Endodermal cell (in vitro differentiated cells): ENCODE measurements at regions not wholly inside any gene's neighbourhood (a gene's known extent, or its start where the extent isn't known, plus 50 kb on each side); places are given as distances from the start of the nearest gene placed in this dataset.

Experiments
- DNase-seq: peaks from one replicate; pipeline ENCODE4 v3.0.0-alpha.2; 2017
- H3K27ac ChIP-seq: 2 replicates; pipeline ENCODE4 v1.5.1; 2013; ENCODE audit warnings: mild to moderate bottlenecking, low read depth, low read length, moderate library complexity
- H3K27me3 ChIP-seq: 2 replicates; pipeline ENCODE4 v1.6.1; 2013; ENCODE audit warnings: mild to moderate bottlenecking, low read length, moderate library complexity; ENCODE audit not compliant: insufficient read depth, control insufficient read depth, poor library complexity, severe bottlenecking
- H3K36me3 ChIP-seq: 2 replicates; pipeline ENCODE4 v1.7.0; 2013; ENCODE audit warnings: mild to moderate bottlenecking, low read length, moderate library complexity; ENCODE audit not compliant: control insufficient read depth, insufficient read depth
- H3K4me1 ChIP-seq: one replicate; pipeline ENCODE4 v1.7.0; 2013; ENCODE audit warnings: low read length; ENCODE audit not compliant: control insufficient read depth, insufficient read depth
- H3K4me3 ChIP-seq: 2 replicates; pipeline ENCODE4 v1.5.1; 2013; ENCODE audit warnings: mild to moderate bottlenecking, low read length, moderate library complexity
- H3K9ac ChIP-seq: 2 replicates; pipeline ENCODE4 v1.6.1; 2013; ENCODE audit warnings: mild to moderate bottlenecking, low read length, moderate library complexity; ENCODE audit not compliant: poor library complexity, severe bottlenecking; ENCODE audit errors: extremely low read depth
- H3K9me3 ChIP-seq: 2 replicates; pipeline ENCODE4 v1.6.1; 2013; ENCODE audit warnings: mild to moderate bottlenecking, low read length, moderate library complexity; ENCODE audit not compliant: control insufficient read depth
- H3K27ac Mint-ChIP-seq: 2 replicates; pipeline ENCODE4 v1.8.0; 2020; ENCODE audit warnings: mixed read lengths
- H3K27me3 Mint-ChIP-seq: 2 replicates; pipeline ENCODE4 v1.8.0; 2021; ENCODE audit warnings: mild to moderate bottlenecking, mixed read lengths; ENCODE audit not compliant: insufficient read depth
- H3K36me3 Mint-ChIP-seq: 2 replicates; pipeline ENCODE4 v1.8.0; 2020; ENCODE audit warnings: low read depth, mixed read lengths
- H3K4me1 Mint-ChIP-seq: 2 replicates; pipeline ENCODE4 v1.8.0; 2020; ENCODE audit warnings: mixed read lengths
- H3K4me3 Mint-ChIP-seq: 2 replicates; pipeline ENCODE4 v1.8.0; 2020; ENCODE audit warnings: mild to moderate bottlenecking, moderate library complexity, mixed read lengths
- H3K9me3 Mint-ChIP-seq: 2 replicates; pipeline ENCODE4 v1.8.0; 2020; ENCODE audit warnings: mild to moderate bottlenecking, mixed read lengths
- CTCF ChIP-seq: fragments of 200-600 bp; sonication (generic); conservative IDR thresholded peaks from 2 replicates; pipeline ENCODE4 v1.5.0; 2021; ENCODE audit warnings: antibody characterized with exemption, mild to moderate bottlenecking
- WGBS, 2 experiments: methylation state at CpG; one replicate each; pipeline versions ENCODE4 v1.1.5 to v1.1.7; 2013; ENCODE audit warnings: missing lambda C conversion rate in 2 of 2, mixed read lengths in 1 of 2; ENCODE audit not compliant: insufficient coverage in 1 of 2, insufficient read length in 1 of 2; 5-methylcytosine and 5-hydroxymethylcytosine counted together

DNA sequence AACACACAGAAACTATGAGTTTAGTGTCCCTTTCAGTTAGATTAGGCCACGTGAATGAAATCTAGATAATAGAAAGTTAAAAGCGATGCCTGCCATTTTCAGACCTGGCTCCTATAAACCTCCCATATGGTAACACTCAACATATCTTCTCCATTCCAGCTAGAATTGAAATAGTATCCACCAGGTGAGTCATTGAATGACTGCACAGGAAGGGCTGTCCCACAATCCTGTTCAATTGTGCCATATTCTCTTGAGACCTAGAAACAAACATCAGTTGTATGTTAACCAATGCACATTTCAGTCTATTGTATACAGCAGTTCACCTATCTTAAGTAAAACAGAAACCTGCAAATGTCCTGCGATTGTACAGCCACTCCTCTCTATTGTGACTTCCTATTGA lies 659.3 kb upstream of the SLIT2 start:
- Histone ChIP-seq H3K9ac (no peak overlapping the region), H3K27ac (no peak overlapping the region), H3K27me3 (no peaks in the 10 kb centered on the region), H3K36me3 (no peaks in the 10 kb centered on the region), H3K4me1 (no peaks in the 10 kb centered on the region), H3K4me3 (no peak overlapping the region), H3K9me3 (no peaks in the 10 kb centered on the region)
- TF ChIP-seq CTCF, result no peak
- H3K36me3 Mint-ChIP-seq, result no peaks in the 10 kb centered on the region
- H3K9me3 Mint-ChIP-seq, result peaks cover 5% of the 10 kb centered on the region
- no peaks in the 10 kb centered on the region for H3K27me3 Mint-ChIP-seq
- WGBS, 2 experiments, result 90 to 92% methylated on average over 3 of the region's 3 CpGs
- no peaks in the 10 kb centered on the region for H3K4me1 Mint-ChIP-seq
- no peak for DNase-seq
- H3K4me3 Mint-ChIP-seq, result no peak overlapping the region
- no peak overlapping the region for H3K27ac Mint-ChIP-seq

- Mint-ChIP-seq H3K36me3 (no peaks in the 10 kb centered on the region), H3K27ac (no peak overlapping the region)
Observed at GRCh38 chr4:19583827-19584569, 667.7 kb upstream of the SLIT2 start.

DNA sequence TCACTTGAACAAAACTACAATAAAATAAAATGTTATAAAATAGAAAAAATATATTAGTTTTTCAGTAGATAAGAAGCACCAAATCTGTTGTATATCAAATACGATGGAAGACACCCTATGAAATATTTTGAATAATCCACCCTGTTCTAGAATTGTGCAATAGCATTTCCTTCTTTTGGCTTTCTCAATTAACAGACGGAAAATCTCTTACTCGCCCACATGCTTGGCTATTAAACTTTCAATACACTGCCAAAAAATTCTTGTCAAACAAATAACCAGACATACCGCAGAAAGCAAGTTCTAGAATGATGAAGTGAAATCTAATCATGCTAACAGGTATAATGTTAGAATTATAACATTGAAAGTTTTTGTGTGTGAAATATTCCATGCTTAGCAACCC lies 671.6 kb upstream of the SLIT2 start:
- no peak for TF ChIP-seq CTCF
- Mint-ChIP-seq H3K36me3 (no peaks in the 10 kb centered on the region), H3K9me3 (no peaks in the 10 kb centered on the region), H3K4me1 (no peaks in the 10 kb centered on the region), H3K27ac (no peak overlapping the region), H3K27me3 (no peaks in the 10 kb centered on the region), H3K4me3 (no peak overlapping the region)
- no peak for DNase-seq
- H3K9me3 ChIP-seq, result no peaks in the 10 kb centered on the region
- H3K36me3 ChIP-seq, result no peaks in the 10 kb centered on the region
- H3K27me3 ChIP-seq, result no peaks in the 10 kb centered on the region
- no peak overlapping the region for H3K27ac ChIP-seq
- H3K4me3 ChIP-seq, result no peak overlapping the region
- no peak overlapping the region for H3K9ac ChIP-seq
- no peaks in the 10 kb centered on the region for H3K4me1 ChIP-seq
- 84 to 100% methylated on average over 1 to 4 of the region's 4 CpGs for WGBS, 2 experiments

More at GRCh38 chr4:19583827-19584569, 667.7 kb upstream of the SLIT2 start:
- Histone ChIP-seq H3K9ac (no peak overlapping the region), H3K9me3 (no peaks in the 10 kb centered on the region), H3K4me3 (no peak overlapping the region), H3K36me3 (no peaks in the 10 kb centered on the region), H3K4me1 (no peaks in the 10 kb centered on the region), H3K27ac (no peak overlapping the region), H3K27me3 (no peaks in the 10 kb centered on the region)
- Mint-ChIP-seq H3K4me1 (no peaks in the 10 kb centered on the region), H3K27me3 (no peaks in the 10 kb centered on the region), H3K9me3 (no peaks in the 10 kb centered on the region), H3K4me3 (no peak overlapping the region)
- 70 to 74% methylated on average over 2 to 4 of the region's 4 CpGs for WGBS, 2 experiments
- DNase-seq, result no peak
- TF ChIP-seq CTCF, result no peak
